ENCODE measurements at regions not wholly inside any gene's neighbourhood (a gene's known extent, or its start where the extent isn't known, plus 50 kb on each side); places are given as distances from the start of the nearest gene placed in this dataset.

- TF ChIP-seq POLR2AphosphoS5 (IDR thresholded peaks at IDR 0.05), result no peak
- TF ChIP-seq, protein P1, sequence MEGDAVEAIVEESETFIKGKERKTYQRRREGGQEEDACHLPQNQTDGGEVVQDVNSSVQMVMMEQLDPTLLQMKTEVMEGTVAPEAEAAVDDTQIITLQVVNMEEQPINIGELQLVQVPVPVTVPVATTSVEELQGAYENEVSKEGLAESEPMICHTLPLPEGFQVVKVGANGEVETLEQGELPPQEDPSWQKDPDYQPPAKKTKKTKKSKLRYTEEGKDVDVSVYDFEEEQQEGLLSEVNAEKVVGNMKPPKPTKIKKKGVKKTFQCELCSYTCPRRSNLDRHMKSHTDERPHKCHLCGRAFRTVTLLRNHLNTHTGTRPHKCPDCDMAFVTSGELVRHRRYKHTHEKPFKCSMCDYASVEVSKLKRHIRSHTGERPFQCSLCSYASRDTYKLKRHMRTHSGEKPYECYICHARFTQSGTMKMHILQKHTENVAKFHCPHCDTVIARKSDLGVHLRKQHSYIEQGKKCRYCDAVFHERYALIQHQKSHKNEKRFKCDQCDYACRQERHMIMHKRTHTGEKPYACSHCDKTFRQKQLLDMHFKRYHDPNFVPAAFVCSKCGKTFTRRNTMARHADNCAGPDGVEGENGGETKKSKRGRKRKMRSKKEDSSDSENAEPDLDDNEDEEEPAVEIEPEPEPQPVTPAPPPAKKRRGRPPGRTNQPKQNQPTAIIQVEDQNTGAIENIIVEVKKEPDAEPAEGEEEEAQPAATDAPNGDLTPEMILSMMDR (IDR thresholded peaks at IDR 0.05), result no peak
- TF ChIP-seq POLR2A (IDR thresholded peaks at IDR 0.05; ENCODE audit: low read depth), result no peak
- TF ChIP-seq EP300 (IDR thresholded peaks at IDR 0.05), result no peak
- DNase-seq (ENCODE audit: extremely low spot score), result no peak
- Histone ChIP-seq H3K27ac (replicated peaks in 1 of 4) (no peak overlapping the region), H3K27me3 (peaks cover 3 to 96% (median 34%) of the 10 kb centered on the region in 4 donors), H3K4me1 (peaks cover 0 to 3% (median 0%) of the 10 kb centered on the region in 4 donors), H3K36me3 (no peaks in the 10 kb centered on the region), H3K9me3 (peaks cover 0 to 14% (median 5%) of the 10 kb centered on the region in 4 donors), H3K4me3 (no peak overlapping the region)
- intact Hi-C loops (cut with DNase I), result no loop called here
- WGBS, result 47% methylated on average over 8 of the region's 8 CpGs
Observed at GRCh38 chr19:5392486-5392885, 51.9 kb upstream of the PTPRS start.

DNA sequence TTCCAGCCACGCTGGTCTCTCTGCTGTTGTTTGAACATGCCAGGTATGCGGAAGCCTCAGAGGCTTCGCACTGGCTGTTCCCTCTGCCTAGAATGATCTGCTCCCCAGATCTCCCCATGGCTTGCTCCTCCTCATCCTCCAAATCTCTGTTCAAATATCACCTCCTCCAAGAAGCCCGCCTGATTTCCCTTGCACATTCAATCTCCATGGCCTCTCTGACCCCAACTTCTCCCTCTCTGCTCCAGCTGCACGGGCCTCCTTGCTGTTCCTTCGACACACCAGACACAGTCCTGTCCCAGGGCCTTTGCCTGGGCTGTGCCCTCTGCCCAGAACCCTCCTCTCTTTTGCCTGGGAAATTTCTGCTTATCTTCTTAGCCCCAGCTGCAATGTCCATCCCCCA is 52.5 kb upstream of the PTPRS start:
- DNase-seq (ENCODE audit: extremely low spot score), result no peak
- no peak overlapping the region for H3K4me3 ChIP-seq
- whole genome bisulfite sequencing, result 72% methylated on average over 6 of the region's 6 CpGs
- H3K27ac ChIP-seq (replicated peaks in 1 of 4), result no peak overlapping the region
- intact Hi-C loops (cut with DNase I), result no loop called here
- TF ChIP-seq, protein P1 (IDR thresholded peaks at IDR 0.05), result no peak
- H3K9me3 ChIP-seq, result peaks cover 0 to 13% (median 5%) of the 10 kb centered on the region in 4 donors
- H3K36me3 ChIP-seq, result no peaks in the 10 kb centered on the region
- peaks cover 3 to 96% (median 36%) of the 10 kb centered on the region in 4 donors for H3K27me3 ChIP-seq
- peaks cover 0 to 3% (median 0%) of the 10 kb centered on the region in 4 donors for H3K4me1 ChIP-seq

DNA sequence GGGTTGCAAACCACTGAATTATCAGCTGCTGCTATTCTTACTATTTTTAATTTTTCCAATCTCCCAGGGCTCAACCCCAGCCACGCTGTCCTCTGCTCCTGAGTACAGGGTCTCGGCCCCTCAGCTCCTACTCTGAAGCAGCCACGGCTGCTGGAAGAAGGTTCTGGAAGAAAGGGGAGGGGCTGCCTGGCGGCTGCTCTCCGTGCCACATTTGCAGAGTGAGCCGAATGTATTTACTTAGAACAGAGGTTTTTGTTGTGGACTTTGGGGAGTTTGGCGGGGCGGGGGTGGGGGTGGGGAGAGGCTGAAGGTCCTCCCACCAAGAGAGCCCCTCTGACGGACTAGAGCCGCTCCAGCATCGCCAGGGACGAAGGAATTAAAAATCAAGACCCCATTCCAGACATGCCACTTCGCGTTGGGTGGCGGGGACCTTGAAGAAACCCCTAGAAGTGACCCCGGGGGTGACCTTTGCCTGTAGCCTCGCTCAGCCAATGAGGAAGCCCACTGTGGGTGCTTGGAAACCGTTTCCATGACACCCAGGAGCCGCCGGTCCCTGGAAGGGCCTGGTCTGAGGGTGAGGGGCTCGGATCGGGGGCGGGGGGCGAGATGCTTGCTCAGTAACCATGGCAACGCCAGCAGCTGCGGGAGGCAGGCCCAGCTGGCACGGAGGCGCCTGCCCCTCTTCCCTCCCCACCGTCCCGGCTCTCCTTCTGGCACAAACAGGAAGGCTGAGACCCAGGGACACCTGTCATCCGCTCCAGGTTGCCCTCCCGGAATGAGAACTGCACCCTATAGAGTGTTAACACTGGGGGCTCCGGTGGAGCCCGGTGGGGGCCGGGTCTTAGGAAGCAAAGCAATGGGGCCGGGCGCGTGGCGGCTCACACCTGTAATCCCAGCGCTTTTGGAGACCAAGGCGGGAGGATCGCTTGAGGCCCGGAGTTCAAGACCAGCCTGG is 54.2 kb upstream of the PTPRS start:
- Histone ChIP-seq H3K27me3 (peaks cover 3 to 96% (median 38%) of the 10 kb centered on the region in 4 donors), H3K4me1 (peaks cover 0 to 3% (median 0%) of the 10 kb centered on the region in 4 donors), H3K4me3 (no peak overlapping the region), H3K36me3 (no peaks in the 10 kb centered on the region), H3K27ac (replicated peaks in 1 of 4) (no peak overlapping the region), H3K9me3 (peaks cover 0 to 5% (median 0%) of the 10 kb centered on the region in 4 donors)
- TF ChIP-seq, protein P1 (IDR thresholded peaks at IDR 0.05), result no peak
- TF ChIP-seq POLR2AphosphoS5 (IDR thresholded peaks at IDR 0.05), result no peak
- no peak for TF ChIP-seq POLR2A (IDR thresholded peaks at IDR 0.05; ENCODE audit: low read depth)
- no peak for TF ChIP-seq EP300 (IDR thresholded peaks at IDR 0.05)
- intact Hi-C loops (cut with DNase I), result no loop called here
- WGBS, result 13% methylated on average over 29 of the region's 43 CpGs
- no peak for DNase-seq (ENCODE audit: extremely low spot score)

- Histone ChIP-seq H3K36me3 (no peaks in the 10 kb centered on the region), H3K9me3 (peaks cover 0 to 5% (median 0%) of the 10 kb centered on the region in 4 donors), H3K27ac (replicated peaks in 1 of 4) (no peak overlapping the region), H3K4me3 (no peak overlapping the region), H3K4me1 (peaks cover 0 to 3% (median 0%) of the 10 kb centered on the region in 4 donors), H3K27me3 (peaks cover 3 to 94% (median 38%) of the 10 kb centered on the region in 4 donors)
- intact Hi-C loops (cut with DNase I), result no loop called here
- no peak for TF ChIP-seq POLR2A (IDR thresholded peaks at IDR 0.05; ENCODE audit: low read depth)
- no peak for DNase-seq (ENCODE audit: extremely low spot score)
- 24% methylated on average over 11 of the region's 11 CpGs for WGBS
Observed at GRCh38 chr19:5395556-5395955, 54.9 kb upstream of the PTPRS start.

GRCh38 chr19:5396096-5396939 is 55.7 kb upstream of the PTPRS start:
- TF ChIP-seq POLR2AphosphoS5 (IDR thresholded peaks at IDR 0.05), result no peak
- 15% methylated on average over 12 of the region's 12 CpGs for WGBS
- Histone ChIP-seq H3K27ac (replicated peaks in 1 of 4) (no peak overlapping the region), H3K4me3 (no peak overlapping the region), H3K9me3 (peaks cover 0 to 5% (median 0%) of the 10 kb centered on the region in 4 donors), H3K4me1 (peaks cover 0 to 3% (median 0%) of the 10 kb centered on the region in 4 donors), H3K36me3 (no peaks in the 10 kb centered on the region), H3K27me3 (peaks cover 3 to 94% (median 38%) of the 10 kb centered on the region in 4 donors)
- DNase-seq (ENCODE audit: extremely low spot score), result no peak
- intact Hi-C loops (cut with DNase I), result no loop called here

Data from esophagus muscularis mucosa (tissue), 4 donors.